Ectodermal cell (in vitro differentiated cells): ENCODE measurements at regions not wholly inside any gene's neighbourhood (a gene's known extent, or its start where the extent isn't known, plus 50 kb on each side); places are given as distances from the start of the nearest gene placed in this dataset.

Source experiments
- H3K27ac ChIP-seq: 2 replicates; pipeline ENCODE4 v1.7.0; 2013; ENCODE audit warnings: mild to moderate bottlenecking, low read depth, low read length; ENCODE audit not compliant: insufficient read depth, poor library complexity, severe bottlenecking
- H3K27me3 ChIP-seq: 2 replicates; pipeline ENCODE4 v1.7.0; 2013; ENCODE audit warnings: mild to moderate bottlenecking, low read length; ENCODE audit not compliant: insufficient read depth, control insufficient read depth, poor library complexity, severe bottlenecking
- H3K36me3 ChIP-seq: one replicate; pipeline ENCODE4 v1.7.0; 2013; ENCODE audit warnings: low read length; ENCODE audit not compliant: control insufficient read depth, insufficient read depth
- H3K4me1 ChIP-seq: one replicate; pipeline ENCODE4 v1.7.0; 2013; ENCODE audit warnings: low read length; ENCODE audit not compliant: control insufficient read depth, insufficient read depth
- H3K4me3 ChIP-seq: 2 replicates; pipeline ENCODE4 v1.7.0; 2013; ENCODE audit warnings: low read depth, low read length, control low read depth; ENCODE audit not compliant: insufficient read depth
- H3K9me3 ChIP-seq: 2 replicates; pipeline ENCODE4 v1.7.0; 2013; ENCODE audit warnings: mild to moderate bottlenecking, low read length, moderate library complexity; ENCODE audit not compliant: control insufficient read depth
- WGBS, 2 experiments: methylation state at CpG; one replicate each; pipeline ENCODE4 v1.1.7; 2013; ENCODE audit warnings: missing lambda C conversion rate in 2 of 2; 5-methylcytosine and 5-hydroxymethylcytosine counted together

- H3K4me3 ChIP-seq: no peak overlapping the region
- H3K27me3 ChIP-seq: no peaks in the 10 kb centered on the region
- WGBS, 2 experiments: 46 to 49% methylated on average over 2 of the region's 2 CpGs
- no peaks in the 10 kb centered on the region for H3K4me1 ChIP-seq
- no peaks in the 10 kb centered on the region for H3K36me3 ChIP-seq
- H3K27ac ChIP-seq: no peak overlapping the region
- no peaks in the 10 kb centered on the region for H3K9me3 ChIP-seq
Measured at GRCh38 chr2:44110444-44110843, 58.2 kb upstream of the PPM1B start.

- no peak overlapping the region for H3K4me3 ChIP-seq
- no peaks in the 10 kb centered on the region for H3K9me3 ChIP-seq
- no peaks in the 10 kb centered on the region for H3K4me1 ChIP-seq
- no peak overlapping the region for H3K27ac ChIP-seq
- no peaks in the 10 kb centered on the region for H3K27me3 ChIP-seq
- H3K36me3 ChIP-seq: no peaks in the 10 kb centered on the region
Measured at GRCh38 chr2:44112096-44112495, 56.6 kb upstream of the PPM1B start.

- H3K9me3 ChIP-seq: no peaks in the 10 kb centered on the region
- no peak overlapping the region for H3K4me3 ChIP-seq
- no peaks in the 10 kb centered on the region for H3K36me3 ChIP-seq
- no peaks in the 10 kb centered on the region for H3K4me1 ChIP-seq
- H3K27ac ChIP-seq: no peak overlapping the region
- H3K27me3 ChIP-seq: no peaks in the 10 kb centered on the region
- WGBS, 2 experiments: 94 to 96% methylated on average over 3 of the region's 3 CpGs
Measured at GRCh38 chr2:44116319-44116718, 52.4 kb upstream of the PPM1B start.

GRCh38 chr2:44118257-44118656 lies 50.4 kb upstream of the PPM1B start:
- Histone ChIP-seq H3K4me1 (no peaks in the 10 kb centered on the region), H3K9me3 (no peaks in the 10 kb centered on the region), H3K36me3 (no peaks in the 10 kb centered on the region), H3K27ac (no peak overlapping the region), H3K27me3 (no peaks in the 10 kb centered on the region), H3K4me3 (no peak overlapping the region)
- WGBS, 2 experiments: 93 to 96% methylated on average over 10 of the region's 10 CpGs
